Uterus (tissue), 2 donors: ENCODE measurements at regions not wholly inside any gene's neighbourhood (a gene's known extent, or its start where the extent isn't known, plus 50 kb on each side); places are given as distances from the start of the nearest gene placed in this dataset.

Experiments
- CTCF ChIP-seq, 4 experiments: fragments of 200-600 bp in 2 of 4; fragments of 450-650 bp in 2 of 4; sonication (generic) in 2 of 4; IDR thresholded peaks; one replicate each; pipeline ENCODE4 v1.5.1; 2016 to 2019; ENCODE audit warnings: antibody characterized with exemption in 4 of 4, mild to moderate bottlenecking in 2 of 4, moderate library complexity in 1 of 4
- POLR2A ChIP-seq, 2 donors: fragments of 450-650 bp; IDR thresholded peaks; one replicate each; pipeline ENCODE4 v1.6.1; 2016; ENCODE audit warnings: antibody characterized with exemption in 2 of 2, mild to moderate bottlenecking in 1 of 2, moderate library complexity in 1 of 2

- TF ChIP-seq CTCF (IDR thresholded peaks at IDR 0.05) (no peak), POLR2A (IDR thresholded peaks at IDR 0.05) (no peak)
Measured at GRCh38 chr4:84269536-84270044, 229.5 kb downstream of the NKX6-1 start.
